GM19395 (cell line): ENCODE measurements at regions not wholly inside any gene's neighbourhood (a gene's known extent, or its start where the extent isn't known, plus 50 kb on each side); places are given as distances from the start of the nearest gene placed in this dataset.

Source experiments
- ATAC-seq: cut with Tn5 transposase; IDR thresholded peaks from one replicate; pipeline ENCODE4 v1.9.1; 2021; ENCODE audit warnings: mild to moderate bottlenecking, moderate library complexity; ENCODE audit not compliant: unreplicated experiment

GRCh38 chr15:35764661-35765519 lies 218.9 kb upstream of the DPH6 start:
- no peak for ATAC-seq

- no peak for ATAC-seq
Measured at GRCh38 chr15:35768949-35769348, 223.0 kb upstream of the DPH6 start.

- no peak for ATAC-seq
Measured at GRCh38 chr15:35769656-35770055, 223.7 kb upstream of the DPH6 start.

- no peak for ATAC-seq
Measured at GRCh38 chr15:35771746-35772442, 225.9 kb upstream of the DPH6 start.

GRCh38 chr15:35774653-35775052 lies 228.7 kb upstream of the DPH6 start:
- no peak for ATAC-seq

GRCh38 chr15:35775471-35775870 lies 229.5 kb upstream of the DPH6 start:
- no peak for ATAC-seq

- no peak for ATAC-seq
Measured at GRCh38 chr15:35777061-35777460, 231.1 kb upstream of the DPH6 start.

GRCh38 chr15:35783203-35783602 lies 237.2 kb upstream of the DPH6 start:
- ATAC-seq = no peak

- ATAC-seq = no peak
Measured at GRCh38 chr15:35784745-35785144, 238.8 kb upstream of the DPH6 start.

GRCh38 chr15:35810007-35810406 lies 264.0 kb upstream of the DPH6 start:
- no peak for ATAC-seq

- no peak for ATAC-seq
Measured at GRCh38 chr15:35813573-35813972, 267.6 kb upstream of the DPH6 start.

GRCh38 chr15:35818846-35819245 lies 272.9 kb upstream of the DPH6 start:
- no peak for ATAC-seq

GRCh38 chr15:35822153-35822552 lies 276.2 kb upstream of the DPH6 start:
- no peak for ATAC-seq

- no peak for ATAC-seq
Measured at GRCh38 chr15:35827141-35827540, 281.2 kb upstream of the DPH6 start.

GRCh38 chr15:35827911-35828310 lies 281.9 kb upstream of the DPH6 start:
- ATAC-seq = no peak

GRCh38 chr15:35833581-35833980 lies 287.6 kb upstream of the DPH6 start:
- no peak for ATAC-seq

- no peak for ATAC-seq
Measured at GRCh38 chr15:35834216-35834830, 288.4 kb upstream of the DPH6 start.

GRCh38 chr15:35834866-35835265 lies 288.9 kb upstream of the DPH6 start:
- no peak for ATAC-seq

GRCh38 chr15:35838424-35839111 lies 292.6 kb upstream of the DPH6 start:
- ATAC-seq = no peak

GRCh38 chr15:35842631-35843030 lies 296.7 kb upstream of the DPH6 start:
- no peak for ATAC-seq

GRCh38 chr15:35843498-35843897 lies 297.5 kb upstream of the DPH6 start:
- no peak for ATAC-seq
